CD8-positive, alpha-beta memory T cell (primary cell): ENCODE measurements at regions not wholly inside any gene's neighbourhood (a gene's known extent, or its start where the extent isn't known, plus 50 kb on each side); places are given as distances from the start of the nearest gene placed in this dataset.

Experiments used
- CTCF ChIA-PET: fragments of 350-600 bp; sonication (Branson Sonifier 250); formaldehyde crosslinking; loops from one replicate; lab custom pipeline; 2021; ENCODE audit warnings: antibody characterized with exemption; lab: Charles Lee
- POLR2A ChIA-PET: fragments of 350-600 bp; sonication (Branson Sonifier 250); formaldehyde crosslinking; loops from one replicate; lab custom pipeline; 2021; ENCODE audit warnings: antibody characterized with exemption; lab: Charles Lee
- DNase-seq, 5 donors: peaks; one replicate each; pipeline versions ENCODE4 v3.0.0 to v3.0.0-alpha.2; 2020 to 2022; ENCODE audit warnings: mixed read lengths in 1 of 5
- H3K27ac ChIP-seq: one replicate; pipeline ENCODE4 v1.7.0; 2013; ENCODE audit warnings: low read depth, mild to moderate bottlenecking, low read length, moderate library complexity
- H3K27me3 ChIP-seq: 2 replicates; pipeline ENCODE4 v1.7.0; 2013; ENCODE audit warnings: low read length, mild to moderate bottlenecking; ENCODE audit not compliant: insufficient read depth, poor library complexity, severe bottlenecking
- H3K36me3 ChIP-seq: 2 replicates; pipeline ENCODE4 v1.7.0; 2013; ENCODE audit warnings: mild to moderate bottlenecking, low read length, moderate library complexity; ENCODE audit not compliant: insufficient read depth
- H3K4me1 ChIP-seq: 2 replicates; pipeline ENCODE4 v1.7.0; 2013; ENCODE audit warnings: mild to moderate bottlenecking, low read length, moderate library complexity; ENCODE audit not compliant: insufficient read depth
- H3K4me3 ChIP-seq: 2 replicates; pipeline ENCODE4 v1.7.0; 2013; ENCODE audit warnings: mild to moderate bottlenecking, low read length
- H3K9me3 ChIP-seq: 2 replicates; pipeline ENCODE4 v1.7.0; 2013; ENCODE audit warnings: mild to moderate bottlenecking, low read length
- H3K27ac Mint-ChIP-seq, 8 donors: one replicate each; pipeline ENCODE4 v1.8.0; 2020 to 2021; ENCODE audit warnings: mixed read lengths in 8 of 8, mild to moderate bottlenecking in 6 of 8, inconsistent platforms in 3 of 8, moderate library complexity in 3 of 8
- H3K27me3 Mint-ChIP-seq, 2 donors: one replicate each; pipeline ENCODE4 v1.8.0; 2020 to 2021; ENCODE audit warnings: mixed read lengths in 2 of 2, mild to moderate bottlenecking in 1 of 2, moderate library complexity in 1 of 2
- H3K36me3 Mint-ChIP-seq, 3 donors: one replicate each; pipeline ENCODE4 v1.8.0; 2020 to 2021; ENCODE audit warnings: mixed read lengths in 3 of 3, inconsistent platforms in 1 of 3, mild to moderate bottlenecking in 1 of 3
- H3K4me1 Mint-ChIP-seq, 3 donors: one replicate each; pipeline ENCODE4 v1.8.0; 2020 to 2021; ENCODE audit warnings: mixed read lengths in 3 of 3, inconsistent platforms in 1 of 3, mild to moderate bottlenecking in 1 of 3
- H3K4me3 Mint-ChIP-seq, 7 donors: one replicate each; pipeline ENCODE4 v1.8.0; 2020 to 2021; ENCODE audit warnings: mixed read lengths in 7 of 7, mild to moderate bottlenecking in 6 of 7, moderate library complexity in 4 of 7, inconsistent platforms in 2 of 7
- H3K9me3 Mint-ChIP-seq, 5 donors: one replicate each; pipeline ENCODE4 v1.8.0; 2020 to 2022; ENCODE audit warnings: mixed read lengths in 5 of 5, mild to moderate bottlenecking in 3 of 5, moderate library complexity in 2 of 5, inconsistent platforms in 1 of 5

DNA sequence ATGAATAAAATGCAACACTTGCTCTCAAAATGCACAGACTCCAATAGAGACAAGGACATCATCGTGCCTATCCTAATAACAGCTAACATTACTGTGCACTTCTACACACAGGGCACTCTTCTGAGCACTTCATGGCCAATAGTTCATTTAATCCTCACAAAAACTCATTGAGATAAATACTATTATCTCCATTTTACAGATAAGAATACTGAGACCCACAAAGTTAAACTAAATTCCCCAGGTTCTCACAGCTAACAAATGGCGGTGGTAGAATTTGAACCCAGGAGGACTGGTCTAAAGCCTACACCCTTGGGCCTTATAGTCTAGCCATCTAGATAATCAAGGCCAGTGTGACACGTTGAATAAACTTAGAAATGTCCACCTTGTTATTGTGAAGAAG lies 328.6 kb downstream of the RRAGC start:
- Histone ChIP-seq H3K4me1 (peaks cover 10% of the 10 kb centered on the region), H3K36me3 (no peaks in the 10 kb centered on the region), H3K9me3 (no peaks in the 10 kb centered on the region), H3K27me3 (no peaks in the 10 kb centered on the region), H3K4me3 (no peak overlapping the region), H3K27ac (no peak overlapping the region)
- POLR2A ChIA-PET, result no interaction called here
- H3K27me3 Mint-ChIP-seq, result peaks cover 4 to 28% of the 10 kb centered on the region in 2 donors
- CTCF ChIA-PET, result no interaction called here
- no peak overlapping the region for H3K27ac Mint-ChIP-seq
- H3K36me3 Mint-ChIP-seq, result peaks cover 0 to 2% (median 0%) of the 10 kb centered on the region in 3 donors
- DNase-seq, result no peak
- peaks cover 10 to 14% (median 11%) of the 10 kb centered on the region in 3 donors for H3K4me1 Mint-ChIP-seq
- H3K4me3 Mint-ChIP-seq, result no peak overlapping the region
- H3K9me3 Mint-ChIP-seq, result no peaks in the 10 kb centered on the region

DNA sequence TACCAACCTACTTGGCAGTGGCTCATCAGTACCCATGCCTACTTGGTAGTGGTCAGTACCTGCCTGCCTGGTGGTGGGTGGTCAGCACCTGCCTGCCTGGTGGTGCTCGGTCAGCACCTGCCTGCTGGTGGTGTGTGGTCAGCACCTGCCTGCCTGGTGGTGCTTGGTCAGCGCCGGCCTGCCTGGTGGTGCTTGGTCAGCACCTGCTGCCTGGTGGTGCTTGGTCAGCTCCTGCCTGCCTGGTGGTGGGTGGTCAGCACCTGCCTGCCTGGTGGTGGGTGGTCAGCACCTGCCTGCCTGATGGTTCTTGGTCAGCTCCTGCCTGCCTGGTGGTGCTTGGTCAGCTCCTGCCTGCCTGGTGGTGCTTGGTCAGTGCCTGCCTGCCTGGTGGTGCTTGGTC lies 329.6 kb downstream of the RRAGC start:
- H3K4me3 Mint-ChIP-seq, result no peak overlapping the region
- no peaks in the 10 kb centered on the region for H3K9me3 Mint-ChIP-seq
- peaks cover 10 to 14% (median 11%) of the 10 kb centered on the region in 3 donors for H3K4me1 Mint-ChIP-seq
- no peak overlapping the region for H3K27ac ChIP-seq
- H3K36me3 Mint-ChIP-seq, result peaks cover 0 to 2% (median 0%) of the 10 kb centered on the region in 3 donors
- peaks cover 4 to 29% of the 10 kb centered on the region in 2 donors for H3K27me3 Mint-ChIP-seq
- DNase-seq, result no peak
- no peaks in the 10 kb centered on the region for H3K36me3 ChIP-seq
- H3K4me3 ChIP-seq, result no peak overlapping the region
- ChIA-PET CTCF (no interaction called here), POLR2A (interaction anchor here (0.7 kb wide), 1 partner anchor 925 kb away, joined by 3 read pairs; no protein-coding TSS in a partner anchor)
- H3K27ac Mint-ChIP-seq, result no peak overlapping the region
- H3K4me1 ChIP-seq, result peaks cover 10% of the 10 kb centered on the region
- H3K9me3 ChIP-seq, result no peaks in the 10 kb centered on the region
- H3K27me3 ChIP-seq, result no peaks in the 10 kb centered on the region

DNA sequence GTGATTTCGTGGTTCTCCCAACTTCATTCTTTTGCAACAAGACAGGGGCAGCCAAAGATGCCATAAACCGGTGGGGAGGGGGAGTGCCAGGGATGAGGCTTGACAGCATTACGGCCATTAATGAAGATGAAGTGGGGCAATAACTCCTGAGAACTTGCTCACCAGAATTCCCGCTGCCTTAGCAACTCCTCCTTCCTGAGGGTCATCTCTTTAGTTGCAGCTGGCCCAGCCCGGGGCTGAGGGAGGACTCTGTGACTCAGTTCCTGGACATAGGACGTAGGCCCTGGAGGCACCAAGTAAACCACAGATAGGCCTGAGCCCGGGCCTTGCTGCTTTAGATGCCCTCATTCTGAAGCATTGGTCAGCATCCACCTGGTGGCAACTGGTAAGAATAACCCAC lies 330.2 kb downstream of the RRAGC start:
- ChIA-PET POLR2A (no interaction called here), CTCF (no interaction called here)
- no peak overlapping the region for H3K4me3 Mint-ChIP-seq
- no peaks in the 10 kb centered on the region for H3K9me3 Mint-ChIP-seq
- Histone ChIP-seq H3K27ac (no peak overlapping the region), H3K4me1 (peaks cover 10% of the 10 kb centered on the region), H3K4me3 (no peak overlapping the region), H3K27me3 (no peaks in the 10 kb centered on the region), H3K36me3 (no peaks in the 10 kb centered on the region), H3K9me3 (no peaks in the 10 kb centered on the region)
- H3K4me1 Mint-ChIP-seq, result peaks cover 10 to 14% (median 11%) of the 10 kb centered on the region in 3 donors
- H3K27ac Mint-ChIP-seq, result peak overlapping the region in 1 of 8 donors; percentile 22
- DNase-seq, result no peak
- peaks cover 5 to 32% of the 10 kb centered on the region in 2 donors for H3K27me3 Mint-ChIP-seq
- peaks cover 0 to 2% (median 0%) of the 10 kb centered on the region in 3 donors for H3K36me3 Mint-ChIP-seq

DNA sequence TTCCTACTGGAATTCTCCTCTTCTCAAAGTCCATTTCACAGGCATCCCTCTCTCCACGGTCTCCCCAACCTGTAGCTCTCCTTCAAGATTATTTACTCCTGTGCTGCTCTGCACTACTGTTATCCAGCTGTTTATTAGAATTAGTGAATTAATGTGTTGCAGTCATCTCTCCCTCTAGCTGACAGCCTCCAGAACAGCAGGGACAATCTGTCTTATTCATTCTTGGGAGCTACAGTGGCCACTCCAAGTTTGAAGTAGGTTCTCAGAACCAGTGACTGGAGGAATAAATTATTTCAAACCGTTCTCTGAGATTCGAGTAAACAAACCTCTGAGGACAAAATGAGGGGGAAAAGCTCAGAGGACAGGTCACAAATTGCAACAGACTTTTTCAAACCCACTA lies 330.9 kb downstream of the RRAGC start:
- Mint-ChIP-seq H3K9me3 (no peaks in the 10 kb centered on the region), H3K27ac (no peak overlapping the region), H3K4me3 (no peak overlapping the region), H3K36me3 (peaks cover 0 to 2% (median 0%) of the 10 kb centered on the region in 3 donors), H3K27me3 (peaks cover 9 to 34% of the 10 kb centered on the region in 2 donors), H3K4me1 (peaks cover 10 to 14% (median 11%) of the 10 kb centered on the region in 3 donors)
- Histone ChIP-seq H3K9me3 (no peaks in the 10 kb centered on the region), H3K4me1 (peaks cover 10% of the 10 kb centered on the region), H3K36me3 (no peaks in the 10 kb centered on the region), H3K27ac (no peak overlapping the region), H3K4me3 (no peak overlapping the region), H3K27me3 (no peaks in the 10 kb centered on the region)
- DNase-seq, result no peak
- CTCF ChIA-PET, result interaction anchor here (0.6 kb wide), 1 partner anchor 63 kb away, joined by 3 read pairs; no protein-coding TSS in a partner anchor
- POLR2A ChIA-PET, result no interaction called here

DNA sequence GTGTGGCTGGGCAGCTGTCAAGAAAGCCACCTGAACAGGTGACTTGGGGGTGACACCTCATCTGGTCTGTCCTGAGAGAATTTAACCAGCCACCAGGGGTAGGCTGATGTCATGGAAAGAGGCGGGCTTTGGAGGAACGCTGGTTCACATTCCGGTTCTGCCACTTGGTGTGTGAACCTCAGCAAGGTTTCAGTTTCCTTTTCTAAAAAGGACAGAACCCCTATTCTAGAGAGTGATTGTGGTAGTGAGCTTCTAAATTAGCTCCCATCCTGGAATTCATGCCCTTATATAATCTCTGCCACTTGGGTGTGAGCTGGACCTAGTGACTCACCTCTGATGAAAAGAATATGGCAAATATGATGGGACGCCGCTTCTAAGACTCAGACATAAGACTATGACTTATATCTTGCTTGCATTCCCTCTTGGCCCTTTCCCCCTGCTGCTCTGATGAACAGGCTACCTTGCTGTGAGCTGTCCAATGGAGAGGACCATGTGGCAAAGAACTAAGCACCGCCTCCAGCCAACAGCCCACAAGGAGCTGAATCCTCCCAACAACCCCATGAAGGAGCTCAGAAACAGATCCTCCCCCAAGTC lies 332.1 kb downstream of the RRAGC start:
- peaks cover 13 to 41% of the 10 kb centered on the region in 2 donors for H3K27me3 Mint-ChIP-seq
- H3K27ac Mint-ChIP-seq, result peak overlapping the region in 3 of 8 donors; percentile 1 to 83 (median 77)
- peak in 4 of 5 donors; percentile 8 to 64 (median 36) for DNase-seq
- Histone ChIP-seq H3K27me3 (no peaks in the 10 kb centered on the region), H3K4me1 (peaks cover 10% of the 10 kb centered on the region), H3K9me3 (no peaks in the 10 kb centered on the region), H3K4me3 (peak overlapping the region; percentile 31), H3K27ac (no peak overlapping the region), H3K36me3 (no peaks in the 10 kb centered on the region)
- H3K4me1 Mint-ChIP-seq, result peaks cover 10 to 14% (median 11%) of the 10 kb centered on the region in 3 donors
- peaks cover 0 to 2% (median 0%) of the 10 kb centered on the region in 3 donors for H3K36me3 Mint-ChIP-seq
- ChIA-PET CTCF (no interaction called here), POLR2A (no interaction called here)
- H3K9me3 Mint-ChIP-seq, result no peaks in the 10 kb centered on the region
- H3K4me3 Mint-ChIP-seq, result peak overlapping the region; percentile 11 to 77 (median 65)

DNA sequence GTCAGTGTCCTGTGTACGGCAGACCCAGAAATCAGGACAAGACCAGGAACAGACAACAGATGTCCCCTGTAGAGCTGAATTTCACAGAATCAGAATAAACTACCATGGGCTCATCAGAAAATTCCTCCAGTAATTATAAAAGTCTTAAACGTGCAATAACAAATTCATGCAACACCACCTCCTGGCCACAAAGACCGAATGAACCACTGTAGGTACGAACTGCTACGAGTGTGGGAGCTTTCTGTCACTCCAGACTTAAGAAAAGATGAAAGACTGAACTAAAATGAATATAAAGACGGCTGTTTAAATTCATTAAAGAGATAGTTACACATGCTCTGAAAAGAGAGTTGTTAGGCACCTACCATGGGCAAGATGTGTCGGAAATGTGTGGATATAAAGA lies 333.5 kb downstream of the RRAGC start:
- no peaks in the 10 kb centered on the region for H3K36me3 ChIP-seq
- no peaks in the 10 kb centered on the region for H3K27me3 ChIP-seq
- Mint-ChIP-seq H3K27me3 (peaks cover 18 to 44% of the 10 kb centered on the region in 2 donors), H3K4me3 (no peak overlapping the region), H3K4me1 (peaks cover 10 to 14% (median 11%) of the 10 kb centered on the region in 3 donors), H3K36me3 (peaks cover 0 to 2% (median 0%) of the 10 kb centered on the region in 3 donors), H3K9me3 (no peaks in the 10 kb centered on the region), H3K27ac (peak overlapping the region in 2 of 8 donors; percentile 8 to 17)
- peaks cover 10% of the 10 kb centered on the region for H3K4me1 ChIP-seq
- no peak overlapping the region for H3K4me3 ChIP-seq
- H3K9me3 ChIP-seq, result no peaks in the 10 kb centered on the region
- ChIA-PET CTCF (no interaction called here), POLR2A (no interaction called here)
- H3K27ac ChIP-seq, result no peak overlapping the region
- no peak for DNase-seq

DNA sequence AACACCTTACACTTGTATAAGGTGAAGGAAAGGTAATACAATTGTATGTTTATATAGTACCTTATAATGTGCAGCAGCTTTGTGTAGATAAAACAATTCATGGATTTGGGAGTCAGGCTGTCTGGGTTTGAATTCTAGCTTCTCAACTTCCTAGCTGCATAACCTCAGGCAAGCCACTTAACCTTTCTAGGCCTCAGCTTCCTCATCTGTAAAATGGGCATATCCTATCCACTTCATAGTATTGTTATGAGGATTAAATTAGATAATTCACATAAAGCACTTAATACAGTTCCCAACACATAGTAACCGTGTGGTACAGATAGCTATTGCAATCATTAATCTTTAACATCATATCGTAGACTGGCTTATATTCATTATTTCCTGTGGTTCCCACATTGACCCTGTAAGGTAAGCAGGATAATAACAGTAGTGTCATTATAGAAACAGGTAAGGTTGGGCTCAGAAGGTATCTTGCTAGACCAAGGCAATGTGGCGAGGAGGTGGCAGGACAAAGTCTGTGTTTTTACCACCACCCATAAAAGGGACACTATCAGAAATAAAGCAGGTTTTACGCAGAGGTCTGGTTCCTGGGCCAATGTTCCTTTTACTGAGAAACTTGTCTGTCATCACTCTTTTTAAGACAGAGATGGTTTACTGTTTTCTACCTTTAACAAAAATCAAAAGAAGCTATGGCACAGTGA lies 334.1 kb downstream of the RRAGC start:
- H3K9me3 Mint-ChIP-seq, result no peaks in the 10 kb centered on the region
- peaks cover 10 to 14% (median 11%) of the 10 kb centered on the region in 3 donors for H3K4me1 Mint-ChIP-seq
- peak overlapping the region in 1 of 8 donors; percentile 43 for H3K27ac Mint-ChIP-seq
- CTCF ChIA-PET, result no interaction called here
- Histone ChIP-seq H3K27ac (no peak overlapping the region), H3K36me3 (no peaks in the 10 kb centered on the region), H3K4me3 (no peak overlapping the region), H3K9me3 (no peaks in the 10 kb centered on the region), H3K4me1 (peaks cover 10% of the 10 kb centered on the region), H3K27me3 (no peaks in the 10 kb centered on the region)
- peaks cover 18 to 41% of the 10 kb centered on the region in 2 donors for H3K27me3 Mint-ChIP-seq
- peaks cover 0 to 1% (median 0%) of the 10 kb centered on the region in 3 donors for H3K36me3 Mint-ChIP-seq
- POLR2A ChIA-PET, result no interaction called here
- no peak overlapping the region for H3K4me3 Mint-ChIP-seq
- no peak for DNase-seq

DNA sequence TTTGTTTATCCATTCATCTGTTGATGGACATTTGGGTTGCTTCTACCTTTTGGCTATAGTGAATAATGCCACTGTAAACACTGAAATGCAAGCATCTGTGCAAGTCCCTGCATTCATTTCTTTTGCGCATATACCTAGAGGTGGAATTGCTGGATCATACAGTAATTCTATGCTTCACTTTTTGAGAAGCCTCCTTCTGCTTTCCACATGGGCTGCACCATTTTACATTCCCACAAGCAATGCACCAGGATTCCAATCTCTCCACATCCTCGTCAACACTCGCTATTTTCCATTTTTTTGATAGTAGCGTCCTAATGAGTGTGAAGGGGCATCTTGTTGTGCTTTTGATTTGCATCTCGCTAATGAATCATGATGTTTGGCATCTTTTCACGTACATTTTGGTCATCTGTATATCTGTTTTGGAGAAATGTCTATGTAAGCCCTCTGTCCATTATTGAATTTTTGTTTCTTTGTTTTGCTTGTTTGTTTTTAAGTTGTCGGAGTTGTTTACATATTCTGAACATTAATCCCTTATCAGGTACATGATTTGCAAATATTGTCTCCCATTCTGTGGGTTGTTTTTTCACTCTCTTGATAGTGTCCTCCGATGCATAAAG lies 335.4 kb downstream of the RRAGC start:
- Histone ChIP-seq H3K27me3 (no peaks in the 10 kb centered on the region), H3K4me1 (peaks cover 10% of the 10 kb centered on the region), H3K9me3 (no peaks in the 10 kb centered on the region), H3K36me3 (no peaks in the 10 kb centered on the region), H3K27ac (no peak overlapping the region), H3K4me3 (no peak overlapping the region)
- ChIA-PET CTCF (no interaction called here), POLR2A (no interaction called here)
- no peak for DNase-seq
- Mint-ChIP-seq H3K4me1 (peaks cover 10 to 14% (median 11%) of the 10 kb centered on the region in 3 donors), H3K27me3 (peaks cover 16 to 42% of the 10 kb centered on the region in 2 donors), H3K4me3 (no peak overlapping the region), H3K9me3 (no peaks in the 10 kb centered on the region), H3K36me3 (no peaks in the 10 kb centered on the region), H3K27ac (no peak overlapping the region)
